ENCODE measurements at regions not wholly inside any gene's neighbourhood (a gene's known extent, or its start where the extent isn't known, plus 50 kb on each side); places are given as distances from the start of the nearest gene placed in this dataset.
A peak's percentile ranks its signal among the peaks of the same experiment; 100 is the strongest.
"Not testable (repeated sequence)": the region's sequence is repeated elsewhere in the genome, so short reads cannot be mapped to it uniquely, and the experiment has no call there.

DNA sequence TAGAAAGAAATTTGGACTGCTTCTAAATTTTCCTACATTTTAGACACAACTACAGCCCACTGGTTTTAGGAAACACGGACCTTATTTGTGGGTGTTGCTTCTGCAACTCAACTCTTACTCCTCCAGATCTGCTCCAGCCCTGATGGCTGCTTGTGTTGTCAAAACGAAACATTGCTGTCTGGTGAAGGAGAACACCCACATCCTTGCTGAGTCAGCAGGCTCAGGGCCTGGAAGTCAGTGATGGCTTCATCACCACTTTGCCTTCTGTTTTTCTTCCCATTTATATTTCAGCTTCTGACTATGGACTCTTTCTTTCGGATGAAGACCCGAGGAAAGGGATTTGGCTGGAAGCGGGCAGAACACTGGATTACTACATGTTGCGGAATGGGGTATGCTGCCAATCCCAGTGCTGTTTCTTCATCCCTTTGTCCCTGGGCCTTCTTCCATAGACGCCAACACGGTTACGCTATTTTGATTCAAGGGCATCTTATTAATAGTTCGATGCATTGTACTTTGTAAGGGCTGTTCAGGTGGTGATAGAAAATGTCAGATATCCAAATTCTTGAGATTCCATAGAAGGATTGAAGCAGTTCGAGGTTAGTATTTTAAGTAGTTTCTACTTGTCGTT, 392.6 kb upstream of the TPM1 start:
- Mint-ChIP-seq H3K27me3 (ENCODE audit: low read depth, poor library complexity) (peaks cover 3% of the 10 kb centered on the region), H3K4me3 (no peak overlapping the region), H3K4me1 (peaks cover 43% of the 10 kb centered on the region), H3K36me3 (ENCODE audit: low read depth) (peaks cover 42% of the 10 kb centered on the region), H3K27ac (peak overlapping the region; percentile 87), H3K9me3 (peaks cover 17% of the 10 kb centered on the region)
- TF ChIP-seq, protein P1, sequence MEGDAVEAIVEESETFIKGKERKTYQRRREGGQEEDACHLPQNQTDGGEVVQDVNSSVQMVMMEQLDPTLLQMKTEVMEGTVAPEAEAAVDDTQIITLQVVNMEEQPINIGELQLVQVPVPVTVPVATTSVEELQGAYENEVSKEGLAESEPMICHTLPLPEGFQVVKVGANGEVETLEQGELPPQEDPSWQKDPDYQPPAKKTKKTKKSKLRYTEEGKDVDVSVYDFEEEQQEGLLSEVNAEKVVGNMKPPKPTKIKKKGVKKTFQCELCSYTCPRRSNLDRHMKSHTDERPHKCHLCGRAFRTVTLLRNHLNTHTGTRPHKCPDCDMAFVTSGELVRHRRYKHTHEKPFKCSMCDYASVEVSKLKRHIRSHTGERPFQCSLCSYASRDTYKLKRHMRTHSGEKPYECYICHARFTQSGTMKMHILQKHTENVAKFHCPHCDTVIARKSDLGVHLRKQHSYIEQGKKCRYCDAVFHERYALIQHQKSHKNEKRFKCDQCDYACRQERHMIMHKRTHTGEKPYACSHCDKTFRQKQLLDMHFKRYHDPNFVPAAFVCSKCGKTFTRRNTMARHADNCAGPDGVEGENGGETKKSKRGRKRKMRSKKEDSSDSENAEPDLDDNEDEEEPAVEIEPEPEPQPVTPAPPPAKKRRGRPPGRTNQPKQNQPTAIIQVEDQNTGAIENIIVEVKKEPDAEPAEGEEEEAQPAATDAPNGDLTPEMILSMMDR (IDR thresholded peaks at IDR 0.05): no peak
- no peak for DNase-seq

DNA sequence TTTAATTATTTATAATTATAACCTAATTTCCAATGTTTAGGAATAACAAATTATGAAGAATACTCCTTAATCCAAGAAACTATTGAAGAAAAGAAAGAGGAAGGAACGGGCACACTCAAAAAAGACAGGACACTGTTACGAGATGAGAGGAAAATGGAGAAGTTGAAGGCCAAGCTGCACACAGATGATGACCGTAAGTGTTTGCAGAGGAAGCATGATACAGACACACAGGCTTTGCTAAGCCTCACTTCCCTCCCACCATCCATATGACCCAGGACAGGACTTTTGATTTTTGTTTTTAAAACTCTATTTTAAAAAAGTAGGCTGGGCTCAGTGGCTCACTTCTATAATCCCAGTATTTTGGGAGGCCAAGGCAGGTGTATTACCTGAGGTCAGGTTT, 389.4 kb upstream of the TPM1 start:
- H3K27me3 Mint-ChIP-seq (ENCODE audit: low read depth, poor library complexity): no peaks in the 10 kb centered on the region
- DNase-seq: no peak
- H3K9me3 Mint-ChIP-seq: peaks cover 22% of the 10 kb centered on the region
- peaks cover 46% of the 10 kb centered on the region for H3K4me1 Mint-ChIP-seq
- no peak overlapping the region for H3K4me3 Mint-ChIP-seq
- TF ChIP-seq, protein P1 (IDR thresholded peaks at IDR 0.05): no peak
- peaks cover 46% of the 10 kb centered on the region for H3K36me3 Mint-ChIP-seq (ENCODE audit: low read depth)
- H3K27ac Mint-ChIP-seq: no peak overlapping the region

DNA sequence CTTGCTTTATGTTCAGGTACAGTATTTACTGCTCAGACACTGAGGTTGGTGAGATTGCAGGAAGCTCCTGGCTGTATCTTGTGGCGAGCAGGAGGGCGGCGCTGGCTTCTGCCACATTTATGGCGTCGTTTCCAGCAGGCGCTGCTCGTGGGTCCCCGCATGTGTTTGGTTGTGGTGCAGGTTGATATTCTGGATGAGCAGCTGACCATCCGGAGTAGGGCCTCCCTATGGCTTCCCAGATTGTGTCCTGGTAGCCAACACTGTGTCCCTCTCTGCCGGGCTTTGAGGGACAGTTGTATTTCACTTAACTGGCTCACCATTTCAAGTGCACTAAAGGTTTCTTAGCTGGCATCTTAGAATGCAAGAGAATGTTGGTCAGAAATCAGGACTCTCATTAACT, 386.5 kb upstream of the TPM1 start:
- DNase-seq: no peak
- Mint-ChIP-seq H3K36me3 (ENCODE audit: low read depth) (peaks cover 42% of the 10 kb centered on the region), H3K9me3 (peaks cover 22% of the 10 kb centered on the region), H3K4me1 (peaks cover 43% of the 10 kb centered on the region), H3K4me3 (no peak overlapping the region), H3K27ac (no peak overlapping the region), H3K27me3 (ENCODE audit: low read depth, poor library complexity) (no peaks in the 10 kb centered on the region)
- TF ChIP-seq, protein P1 (IDR thresholded peaks at IDR 0.05): no peak

DNA sequence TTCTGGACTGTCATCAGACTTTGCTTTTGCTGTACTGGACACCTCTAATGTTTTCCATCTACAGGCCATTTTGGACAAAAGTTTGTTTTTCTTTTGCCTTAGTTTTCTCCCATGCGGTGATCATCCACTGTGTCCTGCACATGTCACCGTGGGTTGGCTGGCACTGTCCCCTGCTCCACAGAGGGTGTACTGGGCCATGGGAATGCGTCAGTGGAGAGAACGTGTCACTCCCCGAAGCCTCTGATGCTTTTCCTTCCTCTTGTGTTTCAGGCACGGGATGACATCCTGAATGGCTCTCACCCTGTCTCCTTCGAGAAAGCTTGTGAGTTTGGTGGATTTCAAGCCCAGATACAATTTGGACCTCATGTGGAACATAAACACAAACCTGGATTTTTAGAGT, 385.0 kb upstream of the TPM1 start:
- H3K4me3 Mint-ChIP-seq; DNase-seq; H3K27me3 Mint-ChIP-seq (ENCODE audit: low read depth, poor library complexity): not testable (repeated sequence)
- H3K9me3 Mint-ChIP-seq: peaks cover 21% of the 10 kb centered on the region
- H3K27ac Mint-ChIP-seq: peak overlapping the region; percentile 88
- peaks cover 43% of the 10 kb centered on the region for H3K4me1 Mint-ChIP-seq
- peaks cover 33% of the 10 kb centered on the region for H3K36me3 Mint-ChIP-seq (ENCODE audit: low read depth)

DNA sequence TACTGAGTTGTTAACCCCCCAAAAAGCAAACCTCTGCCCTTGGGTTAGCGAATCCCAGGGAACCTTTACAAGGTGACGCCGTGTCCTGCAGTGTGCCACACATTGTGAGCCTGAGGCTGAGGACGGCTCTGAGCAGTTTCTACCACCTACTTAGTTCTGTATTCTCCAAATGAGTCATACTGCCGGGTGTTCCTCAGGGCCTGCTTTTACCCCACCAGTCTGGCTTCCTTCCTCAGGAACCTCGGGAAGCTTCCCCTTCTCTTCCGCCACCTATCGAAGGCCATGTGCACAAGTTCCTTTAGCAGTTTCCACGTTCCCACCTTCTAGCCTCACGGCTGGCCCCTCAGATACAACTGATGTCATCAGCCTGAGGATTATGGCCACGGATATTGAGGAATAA, 384.0 kb upstream of the TPM1 start:
- TF ChIP-seq, protein P1 (IDR thresholded peaks at IDR 0.05): no peak
- Mint-ChIP-seq H3K27me3 (ENCODE audit: low read depth, poor library complexity) (no peaks in the 10 kb centered on the region), H3K4me1 (peaks cover 43% of the 10 kb centered on the region), H3K36me3 (ENCODE audit: low read depth) (peaks cover 23% of the 10 kb centered on the region), H3K9me3 (peaks cover 15% of the 10 kb centered on the region), H3K27ac (no peak overlapping the region), H3K4me3 (no peak overlapping the region)
- DNase-seq: no peak

DNA sequence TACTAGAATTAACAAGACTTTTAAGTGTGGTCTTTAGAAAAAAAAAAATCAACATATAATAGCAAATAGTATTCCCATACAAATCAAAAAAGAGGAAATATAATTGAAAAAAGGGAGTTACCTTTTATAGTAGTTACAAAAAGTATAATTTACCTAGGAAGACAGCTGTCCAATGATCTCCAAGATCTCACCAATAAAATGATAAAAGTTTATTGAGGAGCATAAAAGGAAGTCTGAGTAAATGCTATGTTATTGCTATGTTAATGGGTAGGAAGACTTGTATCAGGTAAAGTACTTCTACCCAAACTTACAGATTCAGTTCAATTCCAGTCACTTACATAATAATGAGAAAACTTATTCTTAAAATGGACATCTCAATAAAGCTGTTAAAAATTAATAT, 379.0 kb upstream of the TPM1 start:
- Mint-ChIP-seq H3K4me3 (no peak overlapping the region), H3K27me3 (ENCODE audit: low read depth, poor library complexity) (no peaks in the 10 kb centered on the region), H3K36me3 (ENCODE audit: low read depth) (peaks cover 24% of the 10 kb centered on the region), H3K4me1 (peaks cover 28% of the 10 kb centered on the region), H3K27ac (no peak overlapping the region), H3K9me3 (peaks cover 10% of the 10 kb centered on the region)
- TF ChIP-seq, protein P1 (IDR thresholded peaks at IDR 0.05): no peak
- DNase-seq: no peak
